Memory B cell (primary cell): ENCODE measurements at regions not wholly inside any gene's neighbourhood (a gene's known extent, or its start where the extent isn't known, plus 50 kb on each side); places are given as distances from the start of the nearest gene placed in this dataset.
A peak's percentile ranks its signal among the peaks of the same experiment; 100 is the strongest.

Source experiments
- ATAC-seq: fragments of 150-1000 bp; cut with Tn5 transposase; 2 replicates; pipeline ENCODE4 v1.10.0; 2021; ENCODE audit warnings: low read depth, mild to moderate bottlenecking, moderate library complexity
- DNase-seq, 2 donors: peaks; one replicate each; pipeline ENCODE4 v3.0.0; 2022; ENCODE audit warnings: low spot score in 2 of 2
- H3K27ac Mint-ChIP-seq: one replicate; pipeline ENCODE4 v1.8.0; 2022; ENCODE audit warnings: mild to moderate bottlenecking, moderate library complexity, mixed read lengths
- H3K27me3 Mint-ChIP-seq: one replicate; pipeline ENCODE4 v1.8.0; 2022; ENCODE audit warnings: mixed read lengths
- H3K36me3 Mint-ChIP-seq: one replicate; pipeline ENCODE4 v1.8.0; 2022; ENCODE audit warnings: mild to moderate bottlenecking, mixed read lengths
- H3K4me1 Mint-ChIP-seq: one replicate; pipeline ENCODE4 v1.8.0; 2022; ENCODE audit warnings: mixed read lengths
- H3K4me3 Mint-ChIP-seq: one replicate; pipeline ENCODE4 v1.8.0; 2022; ENCODE audit warnings: mild to moderate bottlenecking, moderate library complexity, mixed read lengths
- H3K9me3 Mint-ChIP-seq: one replicate; pipeline ENCODE4 v1.8.0; 2022; ENCODE audit warnings: mixed read lengths

DNA sequence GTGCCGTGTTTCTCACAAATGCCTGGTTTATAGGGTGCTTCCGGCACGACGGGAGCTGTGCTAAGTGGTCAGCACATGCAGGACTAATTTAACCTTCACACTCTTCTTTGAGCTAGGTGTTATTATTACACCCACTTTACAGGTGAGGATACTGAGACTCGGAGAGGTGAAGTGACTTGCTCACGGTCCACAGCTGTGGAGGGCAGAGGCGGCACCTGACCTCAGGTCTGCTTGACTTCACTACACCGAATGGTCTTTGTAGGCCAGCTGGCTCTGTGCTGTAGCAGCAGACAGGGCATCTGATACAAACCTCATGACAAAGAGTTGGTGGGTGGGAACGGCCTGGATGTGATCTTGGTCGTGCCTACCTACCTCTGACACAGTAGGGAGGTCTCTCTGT is 102.0 kb upstream of the BOD1 start:
- no peaks in the 10 kb centered on the region for H3K9me3 Mint-ChIP-seq
- H3K4me1 Mint-ChIP-seq, result peaks cover 23% of the 10 kb centered on the region
- no peak for ATAC-seq
- H3K27me3 Mint-ChIP-seq, result peaks cover 10% of the 10 kb centered on the region
- no peak overlapping the region for H3K27ac Mint-ChIP-seq
- no peak for DNase-seq
- no peak overlapping the region for H3K4me3 Mint-ChIP-seq
- no peaks in the 10 kb centered on the region for H3K36me3 Mint-ChIP-seq

GRCh38 chr5:173719731-173720082 is 103.3 kb upstream of the BOD1 start:
- H3K4me3 Mint-ChIP-seq, result no peak overlapping the region
- no peaks in the 10 kb centered on the region for H3K9me3 Mint-ChIP-seq
- ATAC-seq (no peak), DNase-seq (no peak)
- H3K36me3 Mint-ChIP-seq, result no peaks in the 10 kb centered on the region
- peaks cover 10% of the 10 kb centered on the region for H3K27me3 Mint-ChIP-seq
- H3K4me1 Mint-ChIP-seq, result peaks cover 15% of the 10 kb centered on the region
- H3K27ac Mint-ChIP-seq, result no peak overlapping the region

DNA sequence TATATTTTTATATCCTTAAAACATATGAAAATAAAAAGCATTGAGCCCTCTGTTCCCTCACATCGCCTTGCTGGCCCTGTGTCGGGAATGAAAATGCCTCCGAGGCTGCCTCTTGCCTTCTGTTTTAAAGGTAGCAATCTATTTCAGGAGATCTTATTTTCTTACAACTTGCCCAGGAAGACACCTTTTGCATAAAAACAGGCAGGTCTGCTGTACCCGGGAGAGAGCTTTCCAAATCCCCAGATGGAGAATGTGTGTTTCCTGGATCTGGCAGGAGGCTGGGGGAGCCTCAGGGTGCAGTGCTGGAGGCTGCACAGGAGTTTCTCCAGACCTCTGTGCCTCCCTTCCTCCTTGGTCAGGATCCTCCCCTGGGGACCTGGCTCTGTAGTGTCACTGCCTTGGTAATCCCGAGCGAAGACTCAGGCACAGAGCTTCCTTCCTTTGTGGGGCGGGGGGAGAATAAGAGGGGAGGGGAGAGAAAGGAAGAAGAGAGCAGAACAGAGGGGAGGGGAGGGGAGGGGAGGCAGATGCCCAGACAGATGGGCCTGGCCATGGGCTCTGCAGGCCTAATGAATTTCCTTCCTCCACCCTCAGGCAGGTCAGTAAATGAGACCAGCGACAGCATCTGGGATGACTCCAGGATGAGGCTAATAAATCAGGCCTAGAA is 104.0 kb upstream of the BOD1 start:
- Mint-ChIP-seq H3K9me3 (no peaks in the 10 kb centered on the region), H3K36me3 (no peaks in the 10 kb centered on the region), H3K4me1 (peaks cover 12% of the 10 kb centered on the region), H3K27me3 (peaks cover 10% of the 10 kb centered on the region), H3K4me3 (no peak overlapping the region), H3K27ac (no peak overlapping the region)
- ATAC-seq, result no peak
- no peak for DNase-seq

- Mint-ChIP-seq H3K9me3 (peaks cover 4% of the 10 kb centered on the region), H3K4me3 (no peak overlapping the region), H3K36me3 (no peaks in the 10 kb centered on the region), H3K27ac (no peak overlapping the region), H3K27me3 (peaks cover 10% of the 10 kb centered on the region), H3K4me1 (peaks cover 14% of the 10 kb centered on the region)
- DNase-seq (no peak), ATAC-seq (no peak)
Observed at GRCh38 chr5:173720953-173721600, 104.6 kb upstream of the BOD1 start.

DNA sequence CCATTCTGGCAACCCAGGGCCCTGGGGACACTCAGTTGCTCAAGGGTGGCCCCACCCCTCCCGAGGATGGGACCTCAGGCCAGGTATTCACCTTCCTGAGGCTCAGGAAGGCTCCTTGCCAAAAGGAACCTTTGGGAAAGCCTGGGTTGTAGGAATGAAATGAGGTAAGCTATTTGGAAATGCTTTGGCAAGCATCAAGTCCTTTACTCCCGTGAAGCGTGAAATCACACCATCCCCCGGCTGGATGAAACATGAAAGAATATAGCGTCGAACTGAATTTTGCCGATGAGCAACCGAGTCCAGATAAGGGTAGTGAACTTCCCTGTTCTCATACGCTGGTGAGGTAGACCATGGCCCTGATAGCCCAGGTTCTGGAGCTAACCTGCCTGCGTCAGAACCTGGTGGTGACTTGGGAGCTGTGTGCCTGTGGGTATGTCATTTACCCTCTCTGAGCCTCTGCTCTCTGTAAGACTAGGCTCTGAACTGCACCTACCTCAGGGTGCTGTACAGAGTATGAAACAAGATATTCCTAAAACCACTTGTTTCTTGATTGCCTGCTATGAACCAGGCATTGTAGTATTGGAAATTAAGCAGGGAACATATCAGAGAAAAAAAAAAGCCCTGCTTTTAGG is 105.3 kb upstream of the BOD1 start:
- H3K9me3 Mint-ChIP-seq, result peaks cover 4% of the 10 kb centered on the region
- no peak overlapping the region for H3K4me3 Mint-ChIP-seq
- ATAC-seq, result no peak

DNA sequence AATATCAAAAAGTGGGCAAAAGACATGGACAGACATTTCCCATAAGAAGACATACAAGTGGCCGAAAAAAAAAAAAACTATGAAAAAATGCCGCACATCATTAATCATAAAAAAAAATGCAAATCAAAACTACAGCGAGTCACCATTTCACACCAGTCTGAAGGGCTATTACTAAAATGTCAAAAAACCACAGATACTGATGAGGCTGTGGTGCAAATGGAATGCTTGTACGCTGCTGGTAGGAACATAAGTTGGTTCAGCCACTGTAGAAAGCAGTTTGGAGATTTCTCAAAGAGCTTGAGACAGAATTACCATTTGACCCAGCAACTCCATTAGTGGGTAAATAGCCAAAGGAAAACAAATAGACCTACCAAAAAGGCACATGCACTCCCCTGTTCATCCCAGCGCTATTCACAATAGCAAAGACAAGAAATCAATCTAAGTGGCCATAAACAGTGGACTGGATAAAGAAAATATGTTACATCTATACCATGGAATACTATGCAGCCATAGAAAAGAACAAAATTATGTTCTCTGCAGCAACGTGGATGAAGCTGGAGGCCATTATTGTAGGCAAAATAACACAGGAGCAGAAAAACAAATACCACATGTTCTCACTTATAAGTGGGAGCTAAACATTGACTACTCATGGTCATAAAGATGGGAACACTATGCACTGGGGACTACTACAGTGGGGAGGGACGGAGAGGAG is 110.6 kb upstream of the BOD1 start:
- DNase-seq, result no peak
- H3K27me3 Mint-ChIP-seq, result peaks cover 3% of the 10 kb centered on the region
- H3K36me3 Mint-ChIP-seq, result no peaks in the 10 kb centered on the region
- H3K4me1 Mint-ChIP-seq, result peaks cover 13% of the 10 kb centered on the region
- no peak for ATAC-seq
- H3K27ac Mint-ChIP-seq, result no peak overlapping the region
- H3K9me3 Mint-ChIP-seq, result peaks cover 4% of the 10 kb centered on the region
- H3K4me3 Mint-ChIP-seq, result no peak overlapping the region

More for the DNA sequence above, 105.3 kb upstream of the BOD1 start:
- Mint-ChIP-seq H3K36me3 (no peaks in the 10 kb centered on the region), H3K4me1 (peaks cover 14% of the 10 kb centered on the region), H3K27me3 (peaks cover 10% of the 10 kb centered on the region), H3K27ac (no peak overlapping the region)
- no peak for DNase-seq

GRCh38 chr5:173727839-173728778 is 111.7 kb upstream of the BOD1 start:
- no peak overlapping the region for H3K4me3 Mint-ChIP-seq
- no peaks in the 10 kb centered on the region for H3K27me3 Mint-ChIP-seq
- peaks cover 14% of the 10 kb centered on the region for H3K4me1 Mint-ChIP-seq
- H3K36me3 Mint-ChIP-seq, result no peaks in the 10 kb centered on the region
- ATAC-seq (no peak), DNase-seq (no peak)
- H3K27ac Mint-ChIP-seq, result no peak overlapping the region
- peaks cover 4% of the 10 kb centered on the region for H3K9me3 Mint-ChIP-seq

GRCh38 chr5:173729079-173729765 is 112.8 kb upstream of the BOD1 start:
- Mint-ChIP-seq H3K36me3 (no peaks in the 10 kb centered on the region), H3K9me3 (peaks cover 4% of the 10 kb centered on the region), H3K4me1 (peaks cover 25% of the 10 kb centered on the region), H3K4me3 (no peak overlapping the region), H3K27ac (no peak overlapping the region), H3K27me3 (no peaks in the 10 kb centered on the region)
- no peak for DNase-seq
- no peak for ATAC-seq

GRCh38 chr5:173730632-173731298 is 114.3 kb upstream of the BOD1 start:
- ATAC-seq (no peak), DNase-seq (no peak)
- no peak overlapping the region for H3K4me3 Mint-ChIP-seq
- no peak overlapping the region for H3K27ac Mint-ChIP-seq
- H3K27me3 Mint-ChIP-seq, result no peaks in the 10 kb centered on the region
- H3K9me3 Mint-ChIP-seq, result peaks cover under 1% of the 10 kb centered on the region
- peaks cover 33% of the 10 kb centered on the region for H3K4me1 Mint-ChIP-seq
- H3K36me3 Mint-ChIP-seq, result no peaks in the 10 kb centered on the region

GRCh38 chr5:173733021-173733420 is 116.6 kb upstream of the BOD1 start:
- Mint-ChIP-seq H3K27me3 (no peaks in the 10 kb centered on the region), H3K36me3 (no peaks in the 10 kb centered on the region), H3K9me3 (no peaks in the 10 kb centered on the region), H3K4me1 (peaks cover 46% of the 10 kb centered on the region), H3K27ac (peak overlapping the region; percentile 94), H3K4me3 (no peak overlapping the region)
- DNase-seq (no peak), ATAC-seq (no peak)

- ATAC-seq (no peak), DNase-seq (no peak)
- Mint-ChIP-seq H3K4me1 (peaks cover 47% of the 10 kb centered on the region), H3K36me3 (no peaks in the 10 kb centered on the region), H3K9me3 (no peaks in the 10 kb centered on the region), H3K4me3 (peak overlapping the region; percentile 70), H3K27me3 (no peaks in the 10 kb centered on the region), H3K27ac (peak overlapping the region; percentile 94)
Observed at GRCh38 chr5:173733425-173733824, 117.0 kb upstream of the BOD1 start.

- no peaks in the 10 kb centered on the region for H3K36me3 Mint-ChIP-seq
- peak overlapping the region; percentile 70 for H3K4me3 Mint-ChIP-seq
- no peaks in the 10 kb centered on the region for H3K27me3 Mint-ChIP-seq
- H3K27ac Mint-ChIP-seq, result peak overlapping the region; percentile 94
- H3K9me3 Mint-ChIP-seq, result no peaks in the 10 kb centered on the region
- peaks cover 48% of the 10 kb centered on the region for H3K4me1 Mint-ChIP-seq
- DNase-seq, result peak; percentile 46 to 53
- ATAC-seq, result peak; percentile 84
Observed at GRCh38 chr5:173733831-173734501, 117.5 kb upstream of the BOD1 start.
